ENCODE measurements at regions not wholly inside any gene's neighbourhood (a gene's known extent, or its start where the extent isn't known, plus 50 kb on each side); places are given as distances from the start of the nearest gene placed in this dataset.

DNA sequence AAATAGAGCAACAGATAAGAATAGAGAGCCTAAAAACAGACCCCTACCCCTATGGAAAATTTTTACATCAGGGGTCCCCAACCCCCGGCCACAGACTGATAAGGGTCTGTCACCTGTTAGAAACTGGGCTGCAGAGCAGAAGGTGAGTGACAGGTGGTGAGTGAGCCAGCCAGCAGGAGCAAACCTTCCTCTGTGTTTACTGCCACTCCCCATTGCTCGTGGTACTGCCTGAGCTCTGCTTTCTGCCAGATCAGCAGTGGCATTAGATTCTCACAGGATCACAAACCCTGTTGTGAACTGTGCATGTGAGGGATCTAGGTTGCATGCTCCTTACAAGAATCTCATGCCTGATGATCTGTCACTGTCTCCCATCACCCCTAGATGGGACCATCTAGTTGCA lies 174.1 kb downstream of the FOXD2 start:
- TF ChIP-seq, protein P1, sequence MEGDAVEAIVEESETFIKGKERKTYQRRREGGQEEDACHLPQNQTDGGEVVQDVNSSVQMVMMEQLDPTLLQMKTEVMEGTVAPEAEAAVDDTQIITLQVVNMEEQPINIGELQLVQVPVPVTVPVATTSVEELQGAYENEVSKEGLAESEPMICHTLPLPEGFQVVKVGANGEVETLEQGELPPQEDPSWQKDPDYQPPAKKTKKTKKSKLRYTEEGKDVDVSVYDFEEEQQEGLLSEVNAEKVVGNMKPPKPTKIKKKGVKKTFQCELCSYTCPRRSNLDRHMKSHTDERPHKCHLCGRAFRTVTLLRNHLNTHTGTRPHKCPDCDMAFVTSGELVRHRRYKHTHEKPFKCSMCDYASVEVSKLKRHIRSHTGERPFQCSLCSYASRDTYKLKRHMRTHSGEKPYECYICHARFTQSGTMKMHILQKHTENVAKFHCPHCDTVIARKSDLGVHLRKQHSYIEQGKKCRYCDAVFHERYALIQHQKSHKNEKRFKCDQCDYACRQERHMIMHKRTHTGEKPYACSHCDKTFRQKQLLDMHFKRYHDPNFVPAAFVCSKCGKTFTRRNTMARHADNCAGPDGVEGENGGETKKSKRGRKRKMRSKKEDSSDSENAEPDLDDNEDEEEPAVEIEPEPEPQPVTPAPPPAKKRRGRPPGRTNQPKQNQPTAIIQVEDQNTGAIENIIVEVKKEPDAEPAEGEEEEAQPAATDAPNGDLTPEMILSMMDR (IDR thresholded peaks at IDR 0.05) = no peak
- WGBS, 2 donors = 16 to 38% methylated on average over 2 of the region's 2 CpGs
- H3K9me3 ChIP-seq = peaks cover 0 to 18% (median 0%) of the 10 kb centered on the region in 11 donors
- no peaks in the 10 kb centered on the region for H3K36me3 ChIP-seq
- H3K27me3 ChIP-seq = peaks cover 0 to 12% (median 4%) of the 10 kb centered on the region in 7 donors
- no peak overlapping the region for H3K27ac ChIP-seq
- H3K4me1 ChIP-seq = peaks cover 0 to 4% (median 0%) of the 10 kb centered on the region in 9 donors
- DNase-seq (peak in 1 of 2 donors; percentile 0), ATAC-seq (no peak)
- intact Hi-C loops (cut with DNase I) = no loop called here
- no peak overlapping the region for H3K4me3 ChIP-seq

DNA sequence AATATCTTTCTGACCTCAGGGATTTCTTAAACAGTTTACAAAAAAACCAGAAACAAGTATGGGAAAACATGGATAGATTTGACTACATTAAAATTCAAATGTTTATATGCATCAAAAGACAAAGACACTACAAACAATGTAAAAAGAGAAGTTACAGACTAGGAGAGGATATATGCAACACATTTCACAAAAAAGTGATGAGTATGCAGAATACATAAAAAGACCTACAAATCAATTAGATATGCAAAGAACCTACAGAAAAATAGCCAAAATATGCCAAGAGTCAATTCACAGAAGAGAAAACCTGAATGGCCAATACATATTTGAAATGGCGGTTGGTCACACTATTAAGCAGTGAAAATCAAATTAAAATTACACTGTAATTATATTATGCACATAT lies 175.0 kb downstream of the FOXD2 start:
- 81 to 90% methylated on average over 1 of the region's 1 CpG for WGBS, 2 donors
- intact Hi-C loops (cut with DNase I) = no loop called here
- peaks cover 0 to 12% (median 4%) of the 10 kb centered on the region in 7 donors for H3K27me3 ChIP-seq
- DNase-seq (no peak), ATAC-seq (no peak)
- TF ChIP-seq, protein P1 (IDR thresholded peaks at IDR 0.05) = no peak
- H3K36me3 ChIP-seq = no peaks in the 10 kb centered on the region
- H3K4me1 ChIP-seq = peaks cover 0 to 4% (median 0%) of the 10 kb centered on the region in 9 donors
- peaks cover 0 to 14% (median 0%) of the 10 kb centered on the region in 11 donors for H3K9me3 ChIP-seq
- H3K4me3 ChIP-seq = no peak overlapping the region
- no peak overlapping the region for H3K27ac ChIP-seq

DNA sequence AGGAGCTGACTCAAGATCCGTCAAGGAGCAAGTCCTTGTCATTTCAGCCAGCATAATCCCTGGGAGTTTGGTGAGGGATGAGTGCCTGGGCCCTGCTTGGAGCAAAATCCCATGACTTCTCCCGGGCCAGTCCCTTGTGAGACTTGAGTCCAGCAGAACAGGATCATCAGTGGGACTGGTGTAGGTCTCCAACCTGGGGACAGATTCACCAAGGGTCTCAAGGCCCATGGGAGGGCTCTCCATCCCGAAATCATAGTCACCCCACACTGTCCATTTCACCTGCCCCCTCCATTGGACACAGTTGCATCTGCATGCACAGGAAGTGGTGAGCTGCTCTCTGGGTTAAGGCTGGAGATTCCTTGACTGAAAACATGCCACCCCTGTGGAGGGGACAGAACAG lies 178.2 kb downstream of the FOXD2 start:
- no peaks in the 10 kb centered on the region for H3K36me3 ChIP-seq
- H3K4me3 ChIP-seq = no peak overlapping the region
- DNase-seq (peak in 1 of 2 donors; percentile 1), ATAC-seq (no peak)
- no peaks in the 10 kb centered on the region for H3K9me3 ChIP-seq
- intact Hi-C loops (cut with DNase I) = no loop called here
- TF ChIP-seq, protein P1 (IDR thresholded peaks at IDR 0.05) = no peak
- WGBS, 2 donors = 86% methylated on average over 3 of the region's 3 CpGs
- H3K27me3 ChIP-seq = peaks cover 0 to 4% (median 0%) of the 10 kb centered on the region in 7 donors
- H3K27ac ChIP-seq = no peak overlapping the region
- no peaks in the 10 kb centered on the region for H3K4me1 ChIP-seq

DNA sequence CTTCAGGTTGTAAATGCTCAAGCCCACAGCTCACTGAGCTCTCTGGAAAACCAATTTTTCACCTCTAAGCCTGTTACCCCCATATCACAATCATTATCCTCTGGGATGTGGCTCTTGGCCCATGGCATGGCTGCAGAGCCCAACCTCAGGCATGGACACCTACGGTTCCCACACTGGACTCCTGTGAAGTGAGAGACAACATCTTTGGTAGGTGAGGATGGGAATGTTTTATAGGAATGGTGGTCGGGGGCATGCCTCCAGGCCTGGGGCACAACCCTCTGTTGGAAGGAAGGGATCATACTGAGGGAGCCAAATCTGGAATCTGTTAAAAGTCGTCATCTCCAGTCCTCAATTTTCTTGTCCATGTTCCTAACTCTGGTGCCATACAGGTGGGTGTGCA lies 179.1 kb downstream of the FOXD2 start:
- H3K9me3 ChIP-seq = no peaks in the 10 kb centered on the region
- no peak overlapping the region for H3K4me3 ChIP-seq
- peaks cover 0 to 4% (median 0%) of the 10 kb centered on the region in 7 donors for H3K27me3 ChIP-seq
- WGBS, 2 donors = 89 to 90% methylated on average over 3 of the region's 3 CpGs
- intact Hi-C loops (cut with DNase I) = no loop called here
- no peak overlapping the region for H3K27ac ChIP-seq
- H3K36me3 ChIP-seq = no peaks in the 10 kb centered on the region
- H3K4me1 ChIP-seq = peaks cover 0 to 3% (median 0%) of the 10 kb centered on the region in 9 donors
- TF ChIP-seq, protein P1 (IDR thresholded peaks at IDR 0.05) = no peak
- no peak for DNase-seq
- ATAC-seq = no peak

All from heart right ventricle (tissue), 16 donors.